OCI-LY3 (cell line): ENCODE measurements at regions not wholly inside any gene's neighbourhood (a gene's known extent, or its start where the extent isn't known, plus 50 kb on each side); places are given as distances from the start of the nearest gene placed in this dataset.

Experiments used
- CTCF ChIP-seq: fragments of 200-600, 300-600 bp; sonication (generic); IDR thresholded peaks from 2 replicates; pipeline ENCODE4 v1.5.1; 2014; ENCODE audit warnings: antibody characterized with exemption, low read length, low read depth
- EZH2phosphoT487 ChIP-seq: fragments of 200-600 bp; shearing (Covaris generic); IDR thresholded peaks from 2 replicates; pipeline ENCODE4 v1.6.1; 2018; ENCODE audit warnings: antibody characterized with exemption, mixed run types, low read depth

- TF ChIP-seq CTCF (no peak), EZH2phosphoT487 (no peak)
Measured at GRCh38 chr4:14168919-14169318, 541.4 kb upstream of the BOD1L1 start.
